Smooth muscle cell (in vitro differentiated cells): ENCODE measurements at regions not wholly inside any gene's neighbourhood (a gene's known extent, or its start where the extent isn't known, plus 50 kb on each side); places are given as distances from the start of the nearest gene placed in this dataset.

Source experiments
- DNase-seq: peaks from one replicate; lab custom pipeline; 2025; ENCODE audit not compliant: unreplicated experiment; lab: John Stamatoyannopoulos, UW
- H2AFZ ChIP-seq: fragments of 200-600 bp; sonication (generic); 2 replicates; pipeline ENCODE4 v1.6.0; 2016; ENCODE audit warnings: antibody characterized with exemption, low read depth, mild to moderate bottlenecking
- H3F3A ChIP-seq: fragments of 200-600 bp; sonication (generic); 2 replicates; pipeline ENCODE4 v1.6.0; 2017; ENCODE audit warnings: antibody characterized with exemption, low read depth
- H3K27ac ChIP-seq: fragments of 200-600 bp; sonication (generic); 2 replicates; pipeline ENCODE4 v1.5.1; 2016; ENCODE audit warnings: low read depth, mild to moderate bottlenecking
- H3K27me3 ChIP-seq: fragments of 200-600 bp; sonication (generic); 2 replicates; pipeline ENCODE4 v1.6.1; 2016; ENCODE audit warnings: low read depth, mild to moderate bottlenecking
- H3K36me3 ChIP-seq: fragments of 200-600 bp; sonication (generic); 2 replicates; pipeline ENCODE4 v1.5.1; 2016; ENCODE audit warnings: low read depth
- H3K4me1 ChIP-seq: fragments of 200-600 bp; sonication (generic); 2 replicates; pipeline ENCODE4 v1.5.1; 2016; ENCODE audit warnings: low read depth
- H3K4me2 ChIP-seq: fragments of 200-600 bp; sonication (generic); 2 replicates; pipeline ENCODE4 v1.6.0; 2016; ENCODE audit warnings: mild to moderate bottlenecking
- H3K4me3 ChIP-seq: fragments of 200-600 bp; sonication (generic); 2 replicates; pipeline ENCODE4 v1.5.1; 2016; ENCODE audit warnings: mild to moderate bottlenecking
- H3K79me2 ChIP-seq: fragments of 200-600 bp; sonication (generic); 2 replicates; pipeline ENCODE4 v1.6.0; 2016; ENCODE audit warnings: low read depth, mild to moderate bottlenecking
- H3K9ac ChIP-seq: fragments of 200-600 bp; sonication (generic); 2 replicates; pipeline ENCODE4 v1.6.0; 2016; ENCODE audit warnings: low read depth
- H3K9me3 ChIP-seq: fragments of 200-600 bp; sonication (generic); replicated peaks from 2 replicates; pipeline ENCODE4 v1.5.1; 2016; ENCODE audit warnings: low read depth
- H4K20me1 ChIP-seq: fragments of 200-600 bp; sonication (generic); 2 replicates; pipeline ENCODE4 v1.6.0; 2016; ENCODE audit warnings: low read depth
- WGBS: methylation state at CpG from one replicate; pipeline ENCODE4 v1.1.7; 2016; ENCODE audit warnings: low lambda C conversion rate; 5-methylcytosine and 5-hydroxymethylcytosine counted together
- TF ChIP-seq, protein P1 (sequence below): fragments of 200-600 bp; sonication (generic); IDR thresholded peaks from 2 replicates; pipeline ENCODE4 v1.5.1; 2017; ENCODE audit warnings: borderline replicate concordance, mild to moderate bottlenecking, antibody characterized with exemption; ENCODE audit not compliant: insufficient read depth, poor library complexity, severe bottlenecking

DNA sequence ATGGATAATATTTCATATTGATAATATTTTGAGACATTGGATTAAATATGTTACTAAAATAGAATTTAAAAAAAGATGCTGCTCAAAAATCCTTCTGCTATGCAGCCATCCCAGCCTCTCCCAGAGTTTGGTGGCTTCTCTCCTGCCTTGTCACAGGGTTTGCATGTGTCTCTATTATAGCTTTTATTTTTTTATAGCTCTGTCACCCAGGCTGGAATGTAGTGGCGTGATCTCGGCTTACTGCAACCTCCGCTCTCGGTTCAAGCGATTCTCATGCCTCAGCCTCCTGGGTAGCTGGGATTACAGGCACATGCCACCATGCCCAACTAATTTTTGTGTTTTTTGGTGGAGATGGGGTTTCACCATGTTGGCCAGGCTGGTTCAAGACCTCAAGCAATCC lies 50.7 kb upstream of the ID3 start:
- Histone ChIP-seq H3K4me3 (no peak overlapping the region), H3K9me3 (no peaks in the 10 kb centered on the region), H3F3A (no peaks in the 10 kb centered on the region), H3K27ac (no peak overlapping the region), H3K9ac (no peak overlapping the region), H4K20me1 (no peaks in the 10 kb centered on the region), H3K79me2 (no peaks in the 10 kb centered on the region), H3K27me3 (no peaks in the 10 kb centered on the region), H3K36me3 (no peaks in the 10 kb centered on the region), H3K4me2 (no peak overlapping the region), H3K4me1 (no peaks in the 10 kb centered on the region), H2AFZ (no peak overlapping the region)
- 83% methylated on average over 5 of the region's 5 CpGs for WGBS
- TF ChIP-seq, protein P1, sequence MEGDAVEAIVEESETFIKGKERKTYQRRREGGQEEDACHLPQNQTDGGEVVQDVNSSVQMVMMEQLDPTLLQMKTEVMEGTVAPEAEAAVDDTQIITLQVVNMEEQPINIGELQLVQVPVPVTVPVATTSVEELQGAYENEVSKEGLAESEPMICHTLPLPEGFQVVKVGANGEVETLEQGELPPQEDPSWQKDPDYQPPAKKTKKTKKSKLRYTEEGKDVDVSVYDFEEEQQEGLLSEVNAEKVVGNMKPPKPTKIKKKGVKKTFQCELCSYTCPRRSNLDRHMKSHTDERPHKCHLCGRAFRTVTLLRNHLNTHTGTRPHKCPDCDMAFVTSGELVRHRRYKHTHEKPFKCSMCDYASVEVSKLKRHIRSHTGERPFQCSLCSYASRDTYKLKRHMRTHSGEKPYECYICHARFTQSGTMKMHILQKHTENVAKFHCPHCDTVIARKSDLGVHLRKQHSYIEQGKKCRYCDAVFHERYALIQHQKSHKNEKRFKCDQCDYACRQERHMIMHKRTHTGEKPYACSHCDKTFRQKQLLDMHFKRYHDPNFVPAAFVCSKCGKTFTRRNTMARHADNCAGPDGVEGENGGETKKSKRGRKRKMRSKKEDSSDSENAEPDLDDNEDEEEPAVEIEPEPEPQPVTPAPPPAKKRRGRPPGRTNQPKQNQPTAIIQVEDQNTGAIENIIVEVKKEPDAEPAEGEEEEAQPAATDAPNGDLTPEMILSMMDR: no peak
- no peak for DNase-seq
